ENCODE measurements at regions not wholly inside any gene's neighbourhood (a gene's known extent, or its start where the extent isn't known, plus 50 kb on each side); places are given as distances from the start of the nearest gene placed in this dataset.
"Not testable (repeated sequence)": the region's sequence is repeated elsewhere in the genome, so short reads cannot be mapped to it uniquely, and the experiment has no call there.

- DNase-seq, result no peak
These were observed 150.6 kb upstream of the AFDN start for GRCh38 chr6:167676000-167676665.

DNA sequence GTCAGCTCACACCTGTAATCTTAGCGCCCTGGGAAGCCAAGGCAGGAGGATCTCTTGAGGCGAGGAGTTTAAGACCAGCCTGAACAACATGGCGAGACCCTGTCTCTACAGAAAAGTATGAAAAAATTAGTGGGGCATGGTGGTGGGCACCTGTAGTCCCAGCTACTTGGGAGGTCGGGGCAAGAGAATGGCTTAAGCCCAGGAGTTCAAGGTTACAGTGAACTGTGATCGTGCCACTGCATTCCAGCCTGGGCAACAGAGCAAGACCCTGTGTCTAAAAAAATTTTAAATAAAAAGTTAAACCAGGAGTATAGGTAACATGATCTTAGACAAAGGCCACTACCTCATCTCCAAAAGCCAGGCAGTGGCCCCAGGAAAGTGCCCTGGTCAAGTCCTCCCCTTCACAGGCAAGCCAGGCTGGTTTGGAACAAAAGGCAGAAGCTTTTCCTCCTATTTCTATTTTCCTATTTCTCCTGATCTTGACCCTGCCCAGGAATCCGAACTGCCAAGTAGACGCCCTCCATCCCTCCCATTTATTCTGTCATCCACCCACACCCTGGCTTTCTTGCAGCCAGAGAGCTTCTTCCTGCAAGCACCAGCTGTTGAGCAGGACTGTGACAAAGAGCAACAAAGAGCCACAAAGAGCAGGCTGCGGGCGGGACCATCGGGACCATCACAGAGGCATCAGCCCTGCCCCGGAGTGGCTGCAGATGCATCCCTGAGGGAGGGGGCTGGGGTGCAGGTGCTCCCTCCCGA is 149.9 kb upstream of the AFDN start:
- no peak for DNase-seq

- DNase-seq, result no peak
These were observed 149.3 kb upstream of the AFDN start for GRCh38 chr6:167677422-167677789.

- DNase-seq, result no peak
These were observed 148.3 kb upstream of the AFDN start for GRCh38 chr6:167678102-167679101.

DNA sequence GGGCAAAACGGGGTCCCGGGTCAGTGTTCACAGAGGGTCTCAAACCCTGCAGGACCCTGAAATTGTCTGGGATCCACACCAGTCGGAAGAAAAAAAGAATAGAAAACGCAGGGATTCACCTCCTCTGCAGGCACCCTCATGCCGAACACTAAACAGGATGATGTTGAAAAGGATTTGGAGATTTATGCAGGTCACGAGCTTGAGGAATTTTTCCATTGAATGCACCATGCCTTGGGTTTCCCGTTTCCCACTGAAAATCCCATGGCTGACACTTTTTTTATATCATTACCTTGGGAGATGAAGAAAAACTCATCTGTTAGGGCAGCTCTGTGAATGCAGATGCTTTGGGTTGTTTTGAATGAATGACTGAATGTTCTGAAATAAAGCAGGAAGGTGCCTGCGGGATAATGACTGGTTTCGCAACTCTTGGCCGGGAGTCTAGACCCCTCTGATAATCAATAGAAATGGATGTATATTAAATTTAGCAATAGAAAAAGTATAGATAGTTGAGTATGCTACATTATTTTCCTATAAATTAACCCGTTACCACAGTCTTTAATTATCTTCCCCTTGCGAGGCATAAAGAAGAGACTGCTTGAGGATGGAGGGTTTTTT is 147.5 kb upstream of the AFDN start:
- DNase-seq, result no peak

DNA sequence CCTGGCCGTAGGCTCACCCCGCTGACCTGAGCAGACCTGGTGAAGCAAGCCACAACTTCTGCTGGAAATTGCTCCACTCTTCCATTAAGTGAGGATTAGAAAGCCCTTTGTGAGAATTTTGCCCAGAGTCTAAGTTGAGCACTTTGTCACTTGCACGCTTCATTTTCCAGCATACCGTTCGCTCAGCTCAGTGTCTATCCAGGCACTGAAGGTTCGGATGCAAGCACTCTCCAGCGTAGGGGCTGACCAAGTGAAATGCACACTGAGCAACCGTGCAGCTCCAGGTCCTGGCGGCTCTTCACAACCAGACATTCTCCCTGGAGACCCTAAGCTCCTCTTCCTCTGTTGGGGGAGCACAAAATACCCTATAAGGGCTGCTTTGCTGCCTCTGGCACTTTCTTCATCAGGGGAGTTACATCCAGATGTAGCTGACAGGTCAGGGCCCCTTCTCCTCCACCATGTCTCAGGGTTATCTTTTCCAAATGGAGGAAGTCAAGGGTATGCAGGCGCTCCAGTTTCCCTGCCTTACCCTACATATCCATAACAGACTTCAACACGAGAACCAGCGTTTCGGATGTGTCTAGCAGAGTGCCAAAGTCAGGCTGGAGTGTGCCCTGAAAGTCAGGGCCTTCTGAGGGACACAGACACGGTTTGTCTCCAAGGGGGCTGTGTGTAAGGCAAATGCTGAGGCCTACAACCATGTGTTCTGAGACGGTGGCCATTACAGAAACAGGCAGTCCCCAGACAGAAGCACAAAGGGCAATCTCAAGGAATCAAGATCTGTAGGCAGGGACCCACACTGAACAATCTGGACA is 146.7 kb upstream of the AFDN start:
- no peak for DNase-seq

- DNase-seq, result no peak
These were observed 146.0 kb upstream of the AFDN start for GRCh38 chr6:167680605-167681149.

- DNase-seq, result no peak
These were observed 144.6 kb upstream of the AFDN start for GRCh38 chr6:167682125-167682524.

DNA sequence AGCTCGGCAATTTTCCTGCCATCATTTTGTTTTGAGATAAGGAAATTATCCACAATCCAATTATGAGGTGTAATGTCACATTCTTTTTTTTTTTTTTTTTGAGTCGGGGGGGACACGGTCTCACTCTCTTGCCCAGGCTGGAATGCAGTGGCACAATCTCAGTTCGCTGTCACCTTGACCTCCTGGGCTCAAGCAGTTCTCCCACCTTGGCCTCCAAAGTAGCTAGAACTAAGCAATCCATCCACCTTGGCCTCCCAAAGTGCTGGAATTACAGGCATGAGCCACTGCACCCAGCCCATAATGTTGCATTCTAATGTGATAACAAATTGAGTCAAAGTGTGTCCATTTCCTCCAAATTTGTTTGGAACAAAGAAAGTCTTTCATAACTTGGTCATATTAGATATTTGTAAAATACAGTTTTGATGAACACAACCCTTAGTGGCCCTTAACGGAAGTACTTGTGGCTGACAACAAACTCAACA is 144.1 kb upstream of the AFDN start:
- no peak for DNase-seq

DNA sequence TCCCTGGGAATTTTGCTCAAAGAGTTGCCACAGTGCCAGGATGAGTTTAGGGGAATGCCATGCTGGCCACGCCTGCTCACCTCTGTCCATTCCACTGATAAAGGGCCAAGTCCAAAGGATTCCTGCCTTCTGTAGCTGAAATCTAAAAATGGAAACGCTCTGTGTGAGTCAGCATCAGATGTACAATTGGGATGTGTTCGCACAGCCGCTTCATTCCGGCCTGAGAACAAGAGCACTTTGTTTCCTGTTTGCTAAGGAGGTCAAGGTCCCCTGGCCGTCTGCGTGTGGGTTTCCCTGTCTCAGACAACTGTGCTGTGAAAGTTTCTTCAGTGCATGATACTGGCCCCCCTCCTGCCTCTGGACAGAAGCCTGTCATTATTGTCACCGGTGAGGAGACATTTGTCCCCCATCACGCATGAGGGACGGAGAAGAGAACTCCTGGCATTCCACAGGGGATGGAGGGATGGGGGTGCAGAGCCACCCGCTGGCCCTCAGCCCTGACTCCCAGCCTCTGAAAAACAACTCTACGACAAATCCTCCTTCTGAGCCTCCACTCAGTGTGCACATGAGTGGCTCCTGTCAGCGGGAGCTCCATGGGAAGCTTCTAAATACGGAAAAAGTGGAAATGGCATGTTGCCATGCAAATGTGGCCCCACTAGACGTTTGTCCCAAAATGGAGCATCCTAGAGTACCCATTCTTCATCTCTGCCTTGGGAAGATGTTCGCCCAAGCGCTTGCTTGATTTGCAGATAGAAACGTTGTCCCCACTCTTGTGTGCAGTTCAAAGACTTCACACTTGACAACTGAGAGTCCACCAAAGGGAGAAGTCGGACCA is 143.5 kb upstream of the AFDN start:
- no peak for DNase-seq

GRCh38 chr6:167684276-167685104 is 142.2 kb upstream of the AFDN start:
- no peak for DNase-seq

DNA sequence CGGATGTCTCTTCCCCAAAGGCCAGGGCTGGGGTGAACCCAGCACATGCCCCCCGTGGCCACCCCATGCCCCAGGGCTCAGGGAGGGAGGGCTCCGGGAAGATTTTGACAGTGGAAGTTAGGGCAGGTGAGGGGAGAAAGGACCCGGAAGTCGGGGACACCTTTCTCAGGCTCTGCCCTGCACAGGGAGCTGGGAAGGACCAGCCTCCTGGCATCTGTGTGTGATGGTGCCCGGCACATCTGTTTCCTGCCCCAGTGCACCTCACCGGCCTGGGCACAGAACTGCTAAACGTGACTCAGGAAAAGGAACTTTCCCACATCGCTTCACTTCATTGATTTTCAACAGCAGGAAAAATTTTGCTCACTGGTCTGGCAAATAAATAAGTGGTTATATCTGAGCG is 141.1 kb upstream of the AFDN start:
- DNase-seq, result no peak

DNA sequence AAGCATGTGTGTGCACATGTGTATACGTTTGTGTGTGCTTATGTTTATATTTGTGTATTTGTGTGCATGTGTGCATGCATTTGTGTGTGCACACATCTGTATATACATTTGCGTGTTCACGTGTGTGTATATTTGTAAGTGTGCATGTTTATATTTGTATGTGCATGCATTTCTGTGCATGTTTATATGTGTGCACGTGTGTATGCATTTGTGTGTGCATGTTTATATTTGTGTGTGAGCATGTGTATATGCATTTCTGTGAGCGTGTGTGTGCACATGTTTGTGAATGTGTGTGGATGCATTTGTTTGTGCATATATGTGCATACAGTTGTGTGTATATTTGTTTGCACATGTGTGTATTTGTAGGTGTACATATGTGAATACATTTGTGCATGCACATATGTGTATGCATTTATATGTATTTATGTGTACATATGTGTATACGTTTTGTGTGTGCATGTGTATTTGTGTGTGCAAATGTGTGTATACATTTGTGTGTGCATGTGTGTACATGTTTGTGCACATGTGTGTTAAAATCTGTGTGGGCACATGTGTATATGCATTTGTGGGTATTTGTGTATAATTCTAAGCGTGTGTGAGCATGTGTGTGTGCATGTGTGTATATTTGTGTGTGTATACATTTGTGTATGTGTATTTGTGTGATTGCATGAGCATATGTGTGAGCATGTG is 140.4 kb upstream of the AFDN start:
- no peak for DNase-seq

- no peak for DNase-seq
These were observed 139.5 kb upstream of the AFDN start for GRCh38 chr6:167687116-167687725.

DNA sequence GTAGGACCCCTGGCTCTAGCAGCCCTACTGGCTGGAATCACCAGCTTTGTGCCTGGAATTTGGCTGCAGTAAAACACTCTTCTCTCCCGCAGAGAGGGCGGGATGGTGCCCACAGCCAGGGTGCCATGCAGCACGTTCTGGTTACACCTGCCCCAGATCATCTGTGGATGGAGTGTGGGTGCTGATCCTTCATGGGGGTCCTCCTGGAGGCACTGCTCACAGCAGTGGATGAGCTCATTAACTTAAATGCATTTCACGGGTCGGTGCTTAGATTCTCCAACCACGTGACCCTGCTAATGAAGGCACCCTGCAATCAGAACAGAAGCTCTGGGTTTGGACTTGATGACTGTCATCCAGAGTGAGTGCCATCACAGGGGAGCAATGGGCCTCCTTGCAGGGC is 138.6 kb upstream of the AFDN start:
- DNase-seq, result no peak

GRCh38 chr6:167689278-167689677 is 137.4 kb upstream of the AFDN start:
- no peak for DNase-seq

GRCh38 chr6:167689751-167690150 is 137.0 kb upstream of the AFDN start:
- no peak for DNase-seq

- DNase-seq, result not testable (repeated sequence)
These were observed 136.4 kb upstream of the AFDN start for GRCh38 chr6:167690167-167690922.

All from activated naive CD4-positive, alpha-beta T cell treated with anti-CD3 and anti-CD28 coated beads, Interleukin-2, amount 50 U/mL, for 16 hours (primary cell).